Fibroblast of peridontal ligament (primary cell): ENCODE measurements at regions not wholly inside any gene's neighbourhood (a gene's known extent, or its start where the extent isn't known, plus 50 kb on each side); places are given as distances from the start of the nearest gene placed in this dataset.
"Not testable (repeated sequence)": the region's sequence is repeated elsewhere in the genome, so short reads cannot be mapped to it uniquely, and the experiment has no call there.

ENCODE experiments used
- DNase-seq: peaks from one replicate; pipeline ENCODE4 v3.0.0-alpha.2; 2010; ENCODE audit errors: extremely low read depth

DNA sequence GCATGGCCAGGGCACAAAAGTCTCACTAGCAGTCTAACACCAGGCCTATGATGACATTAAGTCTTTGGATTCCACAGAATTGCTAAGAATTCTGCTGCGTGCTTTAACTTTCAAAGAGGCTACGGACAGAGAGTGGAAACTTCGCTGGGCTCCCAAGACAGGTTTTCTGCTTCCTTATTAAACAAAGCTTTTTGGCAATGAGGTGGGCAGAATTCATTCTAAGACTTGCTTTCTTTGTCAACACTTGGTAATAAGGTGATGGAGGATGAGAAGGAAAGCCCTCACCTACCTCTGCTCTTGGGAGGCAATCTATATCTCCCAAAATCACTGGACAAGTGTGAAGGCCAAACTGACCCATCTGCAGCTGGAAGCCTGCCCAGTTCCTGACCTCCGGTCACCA lies 231.9 kb downstream of the ATPSCKMT start:
- no peak for DNase-seq

DNA sequence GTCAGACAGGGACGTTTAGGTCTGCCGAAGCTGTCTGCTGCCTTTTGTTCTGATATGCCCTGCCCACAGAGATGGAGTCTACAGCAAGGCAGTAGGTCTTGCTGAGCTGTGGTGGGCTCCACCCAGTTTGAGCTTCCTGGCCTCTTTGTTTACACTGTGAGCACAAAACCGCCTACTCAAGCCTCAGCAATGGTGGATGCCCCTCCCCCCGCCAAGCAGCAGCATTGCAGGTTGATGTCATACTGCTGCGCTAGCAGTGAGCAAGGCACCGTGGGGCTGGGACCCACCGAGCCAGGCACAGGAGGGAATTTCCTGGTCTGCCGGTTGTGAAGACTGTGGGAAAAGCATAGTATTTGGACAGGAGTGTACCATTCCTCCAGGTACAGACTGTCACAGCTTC lies 233.1 kb downstream of the ATPSCKMT start:
- DNase-seq = not testable (repeated sequence)

- DNase-seq = not testable (repeated sequence)
Observed at GRCh38 chr5:10015681-10016080, 234.0 kb downstream of the ATPSCKMT start.

- no peak for DNase-seq
Observed at GRCh38 chr5:10009802-10010201, 239.9 kb downstream of the ATPSCKMT start.

DNA sequence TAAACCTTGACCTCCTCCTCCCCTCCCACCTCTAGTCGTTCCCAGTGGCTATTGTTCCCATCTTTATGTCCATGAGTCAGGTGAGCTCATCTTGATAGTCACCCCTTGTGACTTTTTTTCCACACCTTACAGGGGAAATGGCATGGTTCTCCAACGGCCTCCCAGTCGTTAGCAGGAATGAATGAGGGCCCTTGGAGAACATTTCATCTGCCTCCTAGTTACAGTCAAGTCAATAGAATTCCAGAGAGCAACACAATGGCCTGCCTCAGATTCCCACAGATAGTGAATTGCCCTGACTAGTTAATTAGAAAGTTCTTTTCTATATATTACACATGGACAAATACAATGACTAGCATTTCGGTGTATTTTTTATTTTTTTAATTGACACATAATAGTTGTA lies 262.6 kb downstream of the ATPSCKMT start:
- DNase-seq = no peak

- no peak for DNase-seq
Observed at GRCh38 chr5:9977070-9977469, 272.6 kb downstream of the ATPSCKMT start.

GRCh38 chr5:9976621-9977020 lies 273.1 kb downstream of the ATPSCKMT start:
- DNase-seq = no peak

DNA sequence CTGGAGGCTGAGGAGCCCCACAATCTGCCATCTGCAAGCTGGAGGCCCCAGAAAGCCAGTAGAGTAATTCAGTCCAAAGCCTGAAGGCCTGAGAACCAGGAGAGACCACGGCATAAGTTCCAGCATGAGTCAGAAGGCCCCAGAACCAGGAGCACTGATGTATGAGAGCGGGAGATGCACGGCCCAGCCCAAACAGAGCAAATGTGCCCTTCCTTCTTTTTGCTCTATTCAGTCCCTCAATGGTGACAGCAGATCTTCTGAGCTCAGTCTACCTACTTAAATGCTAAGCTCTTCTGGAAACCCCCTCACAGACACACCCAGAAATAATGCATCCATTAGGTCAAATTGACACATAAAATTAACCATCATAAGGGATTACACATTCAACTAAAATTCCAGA lies 277.6 kb downstream of the ATPSCKMT start:
- DNase-seq = no peak

GRCh38 chr5:9971301-9971700 lies 278.4 kb downstream of the ATPSCKMT start:
- DNase-seq = no peak

DNA sequence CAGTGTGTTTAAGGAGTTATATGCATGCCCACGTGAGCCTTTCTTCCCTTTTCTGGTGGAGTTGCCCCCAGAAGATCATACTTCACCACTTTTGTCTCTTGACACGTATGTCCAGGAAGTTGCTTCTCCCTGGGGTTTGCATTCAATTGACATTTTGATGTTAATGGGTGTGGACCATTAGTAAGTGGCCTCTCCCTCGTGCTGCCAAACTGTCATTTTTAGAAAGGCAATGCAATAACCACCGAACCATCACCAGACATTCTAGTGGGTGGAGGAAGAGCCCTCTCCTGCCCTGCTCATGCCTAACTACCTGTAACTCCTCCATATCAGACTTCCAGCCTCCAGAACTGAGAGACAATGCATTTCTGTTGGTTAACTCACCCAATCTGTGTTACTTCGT lies 290.8 kb downstream of the ATPSCKMT start:
- DNase-seq = no peak

DNA sequence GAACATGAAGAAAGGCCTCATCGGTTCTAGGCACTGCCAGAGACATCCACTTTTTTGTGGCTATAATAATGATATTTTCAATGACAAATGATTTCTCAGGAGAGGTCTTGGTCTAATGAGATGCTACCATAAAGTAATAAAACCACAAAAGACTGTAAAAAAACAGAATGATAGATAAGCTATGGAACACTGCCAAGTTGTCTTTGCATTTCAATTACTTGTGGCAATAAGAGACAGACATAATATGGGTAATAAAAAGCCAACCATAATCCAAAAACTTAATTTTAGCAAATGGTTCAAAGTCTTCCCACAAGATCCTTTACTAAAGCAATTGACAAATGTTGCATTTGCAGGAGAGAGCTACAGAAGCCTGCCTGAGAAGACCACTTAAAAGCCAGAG lies 292.5 kb downstream of the ATPSCKMT start:
- DNase-seq = no peak

GRCh38 chr5:9956725-9957124 lies 293.0 kb downstream of the ATPSCKMT start:
- DNase-seq = no peak

DNA sequence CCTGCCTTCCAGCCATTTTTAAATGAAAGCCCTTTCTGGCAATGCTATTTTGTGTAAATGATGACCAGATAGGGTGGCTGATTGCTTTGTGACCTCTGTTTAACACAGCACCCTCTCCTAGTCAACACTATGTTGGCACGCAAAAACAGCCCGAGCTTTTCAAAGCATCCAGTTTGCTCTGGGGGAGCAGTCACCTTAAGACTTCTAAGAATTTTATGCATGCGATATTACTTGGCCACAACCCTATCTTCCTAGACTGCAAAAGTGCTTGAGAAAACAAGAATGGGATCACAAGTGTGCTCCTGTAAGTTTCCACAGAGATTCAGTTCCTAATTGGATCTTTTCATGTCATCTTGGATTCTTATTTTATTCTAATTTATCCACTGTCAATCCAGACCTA lies 294.1 kb downstream of the ATPSCKMT start:
- no peak for DNase-seq

- DNase-seq = peak; percentile 14
Observed at GRCh38 chr5:9954869-9955268, 294.8 kb downstream of the ATPSCKMT start.

DNA sequence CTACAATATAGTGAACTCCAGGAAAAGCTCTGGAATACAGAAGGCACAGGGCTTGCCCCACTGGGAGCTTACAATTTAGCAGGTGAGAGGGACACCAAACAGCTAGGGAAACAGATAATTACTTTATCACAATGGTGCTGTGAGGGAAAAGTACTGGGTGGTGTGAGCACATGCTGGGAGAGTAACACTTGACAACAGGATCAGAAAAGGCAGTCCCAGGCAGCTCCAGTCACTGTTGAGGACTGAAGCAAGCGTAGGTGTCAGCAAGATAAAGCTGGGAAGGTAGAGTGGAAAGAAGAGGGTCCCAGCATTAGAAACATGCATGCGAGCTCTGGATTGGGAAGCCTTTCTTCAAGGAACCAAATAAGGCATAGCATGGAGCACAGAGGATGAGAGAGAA lies 296.0 kb downstream of the ATPSCKMT start:
- no peak for DNase-seq

- DNase-seq = no peak
Observed at GRCh38 chr5:9951865-9952516, 297.7 kb downstream of the ATPSCKMT start.

- no peak for DNase-seq
Observed at GRCh38 chr5:9947944-9948343, 301.7 kb downstream of the ATPSCKMT start.

GRCh38 chr5:9947225-9947714 lies 302.4 kb downstream of the ATPSCKMT start:
- no peak for DNase-seq

DNA sequence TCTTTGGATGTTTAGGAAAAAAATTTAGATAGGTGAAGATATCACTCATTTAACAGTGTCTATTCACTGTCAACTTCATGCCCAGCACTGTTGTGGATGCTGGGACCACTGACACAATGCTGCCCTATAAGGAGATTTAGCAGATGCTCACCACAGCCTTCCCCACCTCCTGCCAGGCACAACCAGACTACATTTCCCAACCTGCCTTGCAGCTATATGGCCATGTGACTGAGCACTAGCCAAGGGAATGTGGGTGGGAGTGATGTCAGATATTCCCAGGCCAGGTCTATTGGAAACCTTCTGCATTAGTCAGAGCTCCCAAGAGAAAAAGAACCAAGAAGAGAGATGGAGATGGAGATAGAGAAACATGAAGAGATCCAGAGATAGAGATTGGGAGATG lies 302.6 kb upstream of the TAS2R1 start:
- DNase-seq = peak; percentile 61

GRCh38 chr5:9930156-9930555 lies 300.0 kb upstream of the TAS2R1 start:
- no peak for DNase-seq

DNA sequence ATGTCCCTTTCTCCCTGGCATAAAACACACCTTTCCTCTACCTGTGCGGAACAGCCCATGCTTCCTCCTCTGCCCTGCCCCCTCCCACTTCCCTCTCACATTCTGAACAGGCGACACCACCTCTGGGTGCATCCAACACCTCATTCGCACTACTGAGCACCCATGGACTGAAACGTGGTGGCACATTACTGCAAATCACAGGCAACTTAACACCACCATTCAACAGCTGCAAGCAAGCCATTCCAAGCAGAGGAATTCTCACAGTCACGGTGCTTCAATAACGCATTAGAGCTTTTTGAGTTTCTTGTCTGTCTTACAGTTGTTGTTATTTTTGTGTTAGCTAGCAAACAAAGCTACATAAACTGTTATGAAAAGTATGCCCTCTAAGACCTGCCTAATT lies 298.2 kb upstream of the TAS2R1 start:
- no peak for DNase-seq

- DNase-seq = no peak
Observed at GRCh38 chr5:9927521-9927997, 297.4 kb upstream of the TAS2R1 start.

DNA sequence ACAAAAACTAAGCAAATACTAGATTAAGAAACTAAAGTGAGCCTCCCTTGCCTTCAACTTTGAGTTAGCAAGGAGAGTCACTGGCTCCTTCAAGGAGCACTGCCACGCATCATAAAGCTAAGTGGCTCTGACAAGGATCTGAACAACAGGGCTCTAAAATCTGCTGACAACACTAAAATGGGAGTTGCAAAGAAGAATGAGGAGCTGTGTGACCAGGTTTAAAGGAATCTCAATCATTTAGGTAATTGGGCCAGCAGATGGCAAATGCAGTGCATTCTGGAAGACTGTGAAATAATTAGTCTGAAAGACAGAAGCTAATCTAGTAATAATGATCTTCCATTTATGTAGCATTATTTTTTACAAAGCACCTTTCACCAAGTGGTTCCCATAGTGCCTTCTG lies 297.0 kb upstream of the TAS2R1 start:
- no peak for DNase-seq

- peak; percentile 98 for DNase-seq
Observed at GRCh38 chr5:9924614-9925013, 294.5 kb upstream of the TAS2R1 start.
